Keratinocyte (primary cell): ENCODE measurements at regions not wholly inside any gene's neighbourhood (a gene's known extent, or its start where the extent isn't known, plus 50 kb on each side); places are given as distances from the start of the nearest gene placed in this dataset.

Experiments
- DNase-seq: peaks from one replicate; pipeline ENCODE4 v3.0.0-alpha.2; 2011; ENCODE audit warnings: low read depth, missing footprints, low spot score
- FAIRE-seq: peaks from 2 replicates; lab custom pipeline; 2011; peaks lifted over from hg19 to GRCh38; lab: Jason Lieb, UNC
- H2AFZ ChIP-seq: 2 replicates; pipeline ENCODE4 v1.6.0; 2012; ENCODE audit warnings: low read length, control low read depth, inconsistent platforms; ENCODE audit not compliant: control insufficient read depth
- H3K27ac ChIP-seq: 2 replicates; pipeline ENCODE4 v1.5.1; 2011; ENCODE audit warnings: low read length; ENCODE audit not compliant: control insufficient read depth, insufficient read depth
- H3K27me3 ChIP-seq: 3 replicates; pipeline ENCODE4 v1.6.0; 2011; ENCODE audit warnings: low read length; ENCODE audit not compliant: control insufficient read depth, insufficient read depth; ENCODE audit errors: extremely low read depth
- H3K36me3 ChIP-seq, 2 experiments: 2 replicates in 1 of 2; 3 replicates in 1 of 2; pipeline ENCODE4 v1.5.1; 2011; ENCODE audit warnings: low read length in 2 of 2, mild to moderate bottlenecking in 1 of 2; ENCODE audit not compliant: control insufficient read depth in 2 of 2, insufficient read depth in 2 of 2; ENCODE audit errors: extremely low read depth in 1 of 2
- H3K4me1 ChIP-seq: 3 replicates; pipeline ENCODE4 v1.5.1; 2011; ENCODE audit warnings: low read length; ENCODE audit not compliant: control insufficient read depth, insufficient read depth; ENCODE audit errors: extremely low read depth
- H3K4me2 ChIP-seq: 3 replicates; pipeline ENCODE4 v1.6.0; 2011; ENCODE audit warnings: low read depth, low read length; ENCODE audit not compliant: control insufficient read depth, insufficient read depth; ENCODE audit errors: extremely low read depth
- H3K4me3 ChIP-seq, 3 experiments: fragments of 200-600 bp in 1 of 3; sonication (generic) in 1 of 3; 2 replicates in 2 of 3; 3 replicates in 1 of 3; pipeline ENCODE4 v1.5.1; 2011 to 2016; ENCODE audit warnings: low read length in 3 of 3, mild to moderate bottlenecking in 3 of 3, control low read depth in 2 of 3, inconsistent platforms in 1 of 3, low read depth in 1 of 3, mixed read lengths in 1 of 3, mixed run types in 1 of 3, moderate library complexity in 1 of 3; ENCODE audit not compliant: control insufficient read depth in 2 of 3, insufficient read depth in 2 of 3; ENCODE audit errors: extremely low read depth in 1 of 3
- H3K79me2 ChIP-seq: 2 replicates; pipeline ENCODE4 v1.6.0; 2012; ENCODE audit warnings: low read length; ENCODE audit not compliant: control insufficient read depth, insufficient read depth
- H3K9ac ChIP-seq: 3 replicates; pipeline ENCODE4 v1.6.0; 2011; ENCODE audit warnings: low read length; ENCODE audit not compliant: control insufficient read depth, insufficient read depth; ENCODE audit errors: extremely low read depth
- H3K9me1 ChIP-seq: 3 replicates; pipeline ENCODE4 v1.6.0; 2011; ENCODE audit warnings: low read length; ENCODE audit not compliant: control insufficient read depth, insufficient read depth; ENCODE audit errors: extremely low read depth
- H3K9me3 ChIP-seq: 2 replicates; pipeline ENCODE4 v1.5.1; 2012; ENCODE audit warnings: low read depth, low read length; ENCODE audit not compliant: control insufficient read depth
- H4K20me1 ChIP-seq: 3 replicates; pipeline ENCODE4 v1.6.0; 2011; ENCODE audit warnings: low read length; ENCODE audit not compliant: control insufficient read depth, insufficient read depth; ENCODE audit errors: extremely low read depth
- EZH2 ChIP-seq: IDR thresholded peaks from one replicate; pipeline ENCODE4 v1.6.1; 2012; ENCODE audit warnings: inconsistent platforms, mild to moderate bottlenecking, low read length, moderate library complexity
- dilution Hi-C: fragments of 300-500 bp; cut with MboI; formaldehyde crosslinking; loops from one replicate; pipeline ENCODE4 v1.7.0; 2020; ENCODE audit warnings: low sequenced_read_pairs; ENCODE audit not compliant: extremely low pct_ligation_motif_present
- TF ChIP-seq, protein P1 (sequence below), 3 experiments: IDR thresholded peaks in 1 of 3; conservative IDR thresholded peaks in 1 of 3; optimal IDR thresholded peaks in 1 of 3; 2 replicates in 2 of 3; 3 replicates in 1 of 3; pipeline versions ENCODE3 to v1.5.1; 2011; ENCODE audit warnings: low read length in 3 of 3, mild to moderate bottlenecking in 3 of 3, moderate library complexity in 2 of 3, control low read depth in 1 of 3, inconsistent platforms in 1 of 3; ENCODE audit not compliant: insufficient read depth in 2 of 3; ENCODE audit errors: extremely low read depth in 1 of 3

DNA sequence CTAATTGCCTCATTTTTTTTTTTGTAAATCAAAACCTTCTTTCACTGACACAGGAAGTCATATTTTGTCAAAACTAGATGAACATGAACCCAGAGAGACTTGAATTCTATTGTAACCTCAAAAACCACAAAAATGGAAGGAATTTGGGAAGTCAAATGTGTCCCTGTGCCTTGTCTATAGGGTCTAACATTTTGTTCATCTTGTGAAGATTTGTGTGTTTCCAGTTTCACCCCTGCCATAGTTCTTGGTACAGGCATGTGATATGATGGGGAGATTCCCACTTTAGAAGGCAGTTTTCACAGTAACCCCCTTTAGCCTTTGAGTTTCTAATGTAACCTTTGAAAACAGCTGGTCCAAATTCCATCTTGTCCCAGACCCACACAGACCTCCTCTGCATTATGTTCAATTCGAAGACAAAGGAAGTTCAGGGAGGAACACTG lies 318.5 kb upstream of the ADAMTS9 start:
- dilution Hi-C loops: no loop called here
- peak overlapping the region; percentile 45 for H3K4me2 ChIP-seq
- H3K4me1 ChIP-seq: peaks cover 14% of the 10 kb centered on the region
- no peak overlapping the region for H3K9ac ChIP-seq
- H3K9me3 ChIP-seq: no peaks in the 10 kb centered on the region
- H3K27ac ChIP-seq: no peak overlapping the region
- TF ChIP-seq EZH2: no peak
- TF ChIP-seq, protein P1, sequence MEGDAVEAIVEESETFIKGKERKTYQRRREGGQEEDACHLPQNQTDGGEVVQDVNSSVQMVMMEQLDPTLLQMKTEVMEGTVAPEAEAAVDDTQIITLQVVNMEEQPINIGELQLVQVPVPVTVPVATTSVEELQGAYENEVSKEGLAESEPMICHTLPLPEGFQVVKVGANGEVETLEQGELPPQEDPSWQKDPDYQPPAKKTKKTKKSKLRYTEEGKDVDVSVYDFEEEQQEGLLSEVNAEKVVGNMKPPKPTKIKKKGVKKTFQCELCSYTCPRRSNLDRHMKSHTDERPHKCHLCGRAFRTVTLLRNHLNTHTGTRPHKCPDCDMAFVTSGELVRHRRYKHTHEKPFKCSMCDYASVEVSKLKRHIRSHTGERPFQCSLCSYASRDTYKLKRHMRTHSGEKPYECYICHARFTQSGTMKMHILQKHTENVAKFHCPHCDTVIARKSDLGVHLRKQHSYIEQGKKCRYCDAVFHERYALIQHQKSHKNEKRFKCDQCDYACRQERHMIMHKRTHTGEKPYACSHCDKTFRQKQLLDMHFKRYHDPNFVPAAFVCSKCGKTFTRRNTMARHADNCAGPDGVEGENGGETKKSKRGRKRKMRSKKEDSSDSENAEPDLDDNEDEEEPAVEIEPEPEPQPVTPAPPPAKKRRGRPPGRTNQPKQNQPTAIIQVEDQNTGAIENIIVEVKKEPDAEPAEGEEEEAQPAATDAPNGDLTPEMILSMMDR (optimal IDR thresholded peaks at IDR 0.05 in 1 of 3, IDR thresholded peaks at IDR 0.05 in 1 of 3, conservative IDR thresholded peaks at IDR 0.05 in 1 of 3; ENCODE audit: extremely low read depth in 1 of 3, insufficient read depth in 2 of 3, low read length in 3 of 3): no peak
- no peaks in the 10 kb centered on the region for H3K27me3 ChIP-seq
- peak; percentile 52 for FAIRE-seq
- peak overlapping the region in 1 of 3 experiments; percentile 27 for H3K4me3 ChIP-seq
- no peak for DNase-seq
- H3K36me3 ChIP-seq: no peaks in the 10 kb centered on the region
- H2AFZ ChIP-seq: peak overlapping the region; percentile 30
- no peaks in the 10 kb centered on the region for H3K79me2 ChIP-seq
- no peaks in the 10 kb centered on the region for H3K9me1 ChIP-seq
- H4K20me1 ChIP-seq: no peaks in the 10 kb centered on the region

DNA sequence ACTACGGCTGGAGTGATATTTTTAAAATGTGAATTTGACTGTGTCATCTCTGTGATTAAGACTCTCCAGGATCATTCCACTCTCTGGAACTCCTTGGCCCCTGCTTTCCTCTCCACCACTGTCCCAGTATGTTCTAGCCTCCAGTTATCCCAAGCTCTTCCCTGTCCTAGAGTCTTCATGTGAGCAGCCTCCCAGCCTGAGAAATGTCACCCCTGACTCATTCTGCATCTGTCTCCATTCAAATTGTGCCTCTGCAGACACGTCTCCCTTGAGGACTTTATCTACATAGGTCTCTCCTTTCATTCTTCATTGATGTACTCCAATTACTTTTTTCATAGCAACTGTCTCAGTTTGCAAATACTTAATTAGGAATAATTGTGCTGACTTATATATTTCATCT lies 317.7 kb upstream of the ADAMTS9 start:
- H3K79me2 ChIP-seq: no peaks in the 10 kb centered on the region
- H3K36me3 ChIP-seq: no peaks in the 10 kb centered on the region
- H3K4me3 ChIP-seq: no peak overlapping the region
- no peak overlapping the region for H3K4me2 ChIP-seq
- dilution Hi-C loops: no loop called here
- H3K9me3 ChIP-seq: no peaks in the 10 kb centered on the region
- H3K27ac ChIP-seq: no peak overlapping the region
- FAIRE-seq (peak; percentile 52), DNase-seq (no peak)
- no peak overlapping the region for H3K9ac ChIP-seq
- no peaks in the 10 kb centered on the region for H3K9me1 ChIP-seq
- H4K20me1 ChIP-seq: no peaks in the 10 kb centered on the region
- H3K4me1 ChIP-seq: peaks cover 14% of the 10 kb centered on the region
- no peak for TF ChIP-seq EZH2
- TF ChIP-seq, protein P1 (optimal IDR thresholded peaks at IDR 0.05 in 1 of 3, IDR thresholded peaks at IDR 0.05 in 1 of 3, conservative IDR thresholded peaks at IDR 0.05 in 1 of 3; ENCODE audit: extremely low read depth in 1 of 3, insufficient read depth in 2 of 3, low read length in 3 of 3): no peak
- no peaks in the 10 kb centered on the region for H3K27me3 ChIP-seq
- no peak overlapping the region for H2AFZ ChIP-seq
